Nephron progenitor cell (in vitro differentiated cells): ENCODE measurements at regions not wholly inside any gene's neighbourhood (a gene's known extent, or its start where the extent isn't known, plus 50 kb on each side); places are given as distances from the start of the nearest gene placed in this dataset.

ENCODE experiments used
- DNase-seq: peaks from one replicate; pipeline ENCODE4 v3.0.0; 2021
- H3K27ac Mint-ChIP-seq: 2 replicates; pipeline ENCODE4 v1.8.0; 2021; ENCODE audit warnings: mild to moderate bottlenecking, moderate library complexity, mixed read lengths
- H3K27me3 Mint-ChIP-seq: 2 replicates; pipeline ENCODE4 v1.8.0; 2021; ENCODE audit warnings: mild to moderate bottlenecking, low read depth, mixed read lengths; ENCODE audit not compliant: poor library complexity
- H3K36me3 Mint-ChIP-seq: 2 replicates; pipeline ENCODE4 v1.8.0; 2021; ENCODE audit warnings: low read depth, mixed read lengths
- H3K4me1 Mint-ChIP-seq: 2 replicates; pipeline ENCODE4 v1.8.0; 2021; ENCODE audit warnings: mixed read lengths
- H3K4me3 Mint-ChIP-seq: 2 replicates; pipeline ENCODE4 v1.8.0; 2021; ENCODE audit warnings: mild to moderate bottlenecking, moderate library complexity, mixed read lengths
- H3K9me3 Mint-ChIP-seq: 2 replicates; pipeline ENCODE4 v1.8.0; 2021; ENCODE audit warnings: mild to moderate bottlenecking, moderate library complexity, mixed read lengths
- CTCF ChIP-seq: fragments of 200-600 bp; sonication (generic); IDR thresholded peaks from 2 replicates; pipeline ENCODE4 v1.5.0; 2021; ENCODE audit warnings: antibody characterized with exemption

GRCh38 chr4:26028793-26029567, 115.0 kb downstream of the SMIM20 start:
- H3K4me1 Mint-ChIP-seq = peaks cover 37% of the 10 kb centered on the region
- H3K27ac Mint-ChIP-seq = no peak overlapping the region
- peaks cover 6% of the 10 kb centered on the region for H3K9me3 Mint-ChIP-seq
- DNase-seq = peak; percentile 90
- peak; percentile 70 for TF ChIP-seq CTCF
- peaks cover 27% of the 10 kb centered on the region for H3K27me3 Mint-ChIP-seq
- H3K4me3 Mint-ChIP-seq = peak overlapping the region; percentile 39
- H3K36me3 Mint-ChIP-seq = no peaks in the 10 kb centered on the region

DNA sequence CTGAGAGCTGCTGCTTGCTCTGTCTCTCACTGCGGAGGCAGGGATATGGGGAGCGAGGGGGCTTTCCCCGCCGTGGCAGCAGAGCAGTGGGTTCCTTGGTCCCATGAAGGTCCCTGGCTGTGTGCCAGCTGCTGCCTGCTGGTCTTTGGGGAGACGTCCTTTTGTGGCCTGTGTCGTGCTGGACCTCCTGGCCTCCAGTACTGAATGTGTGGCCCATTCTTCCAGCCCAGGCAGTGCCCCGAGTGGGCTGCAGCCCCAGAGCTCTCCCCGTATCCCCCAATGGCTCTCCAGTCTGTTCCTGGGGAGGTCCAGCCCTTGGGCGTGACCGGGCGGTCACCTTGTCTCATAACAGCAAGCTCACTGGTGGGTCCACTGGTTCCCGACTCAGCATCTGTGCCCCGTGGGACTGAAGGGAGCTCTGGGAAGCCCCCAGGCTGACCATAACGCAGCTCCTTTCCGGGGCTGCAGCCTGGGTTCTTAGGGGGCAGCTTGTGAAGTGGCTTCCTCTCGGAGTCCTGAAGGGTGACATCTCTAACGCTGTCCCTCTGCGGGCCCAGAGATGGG, 115.6 kb downstream of the SMIM20 start:
- H3K4me3 Mint-ChIP-seq = no peak overlapping the region
- peaks cover 25% of the 10 kb centered on the region for H3K27me3 Mint-ChIP-seq
- no peaks in the 10 kb centered on the region for H3K36me3 Mint-ChIP-seq
- H3K9me3 Mint-ChIP-seq = peaks cover 6% of the 10 kb centered on the region
- DNase-seq = no peak
- TF ChIP-seq CTCF = no peak
- no peak overlapping the region for H3K27ac Mint-ChIP-seq
- H3K4me1 Mint-ChIP-seq = peaks cover 37% of the 10 kb centered on the region

GRCh38 chr4:26030260-26030667, 116.2 kb downstream of the SMIM20 start:
- TF ChIP-seq CTCF = no peak
- Mint-ChIP-seq H3K4me3 (peak overlapping the region; percentile 11), H3K36me3 (no peaks in the 10 kb centered on the region), H3K27ac (peak overlapping the region; percentile 9), H3K27me3 (peaks cover 30% of the 10 kb centered on the region), H3K9me3 (peaks cover 6% of the 10 kb centered on the region), H3K4me1 (peaks cover 37% of the 10 kb centered on the region)
- DNase-seq = no peak

GRCh38 chr4:26030780-26031179, 116.8 kb downstream of the SMIM20 start:
- H3K27ac Mint-ChIP-seq = peak overlapping the region; percentile 9
- peaks cover 37% of the 10 kb centered on the region for H3K4me1 Mint-ChIP-seq
- H3K4me3 Mint-ChIP-seq = peak overlapping the region; percentile 8
- H3K27me3 Mint-ChIP-seq = peaks cover 30% of the 10 kb centered on the region
- H3K9me3 Mint-ChIP-seq = peaks cover 6% of the 10 kb centered on the region
- no peak for TF ChIP-seq CTCF
- H3K36me3 Mint-ChIP-seq = no peaks in the 10 kb centered on the region
- DNase-seq = no peak

- H3K27me3 Mint-ChIP-seq = peaks cover 30% of the 10 kb centered on the region
- H3K4me3 Mint-ChIP-seq = no peak overlapping the region
- DNase-seq = no peak
- H3K4me1 Mint-ChIP-seq = peaks cover 37% of the 10 kb centered on the region
- no peak for TF ChIP-seq CTCF
- H3K27ac Mint-ChIP-seq = no peak overlapping the region
- H3K36me3 Mint-ChIP-seq = no peaks in the 10 kb centered on the region
- peaks cover 6% of the 10 kb centered on the region for H3K9me3 Mint-ChIP-seq
These were observed 117.7 kb downstream of the SMIM20 start for GRCh38 chr4:26031704-26032103.

DNA sequence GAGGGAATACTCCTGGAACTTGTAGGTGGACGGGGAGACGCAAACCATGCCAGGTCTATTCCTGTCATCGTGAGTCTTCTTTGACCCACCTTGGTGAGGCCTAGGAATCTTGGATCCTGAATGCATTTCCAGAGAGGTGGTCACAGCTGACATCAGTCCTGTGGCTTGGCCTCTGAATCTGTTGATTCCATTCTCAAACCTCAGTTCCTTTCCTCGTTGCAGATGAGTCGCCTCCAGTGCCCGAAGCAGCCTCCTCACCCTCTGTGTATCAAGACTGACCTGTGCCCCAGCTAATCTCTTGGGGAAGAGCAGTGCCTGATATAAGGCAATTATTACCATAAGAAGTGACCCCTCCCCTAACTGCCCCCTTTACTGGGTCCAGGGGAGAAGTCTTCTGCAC, 118.1 kb downstream of the SMIM20 start:
- TF ChIP-seq CTCF = no peak
- Mint-ChIP-seq H3K27ac (no peak overlapping the region), H3K36me3 (no peaks in the 10 kb centered on the region), H3K4me3 (no peak overlapping the region), H3K9me3 (peaks cover 6% of the 10 kb centered on the region), H3K4me1 (peaks cover 37% of the 10 kb centered on the region), H3K27me3 (peaks cover 30% of the 10 kb centered on the region)
- no peak for DNase-seq
